GM21529 (cell line): ENCODE measurements at regions not wholly inside any gene's neighbourhood (a gene's known extent, or its start where the extent isn't known, plus 50 kb on each side); places are given as distances from the start of the nearest gene placed in this dataset.

Source experiments
- ATAC-seq: cut with Tn5 transposase; IDR thresholded peaks from one replicate; pipeline ENCODE4 v1.9.1; 2021; ENCODE audit not compliant: unreplicated experiment

GRCh38 chr5:5615569-5615968, 193.1 kb downstream of the ICE1 start:
- ATAC-seq, result no peak

DNA sequence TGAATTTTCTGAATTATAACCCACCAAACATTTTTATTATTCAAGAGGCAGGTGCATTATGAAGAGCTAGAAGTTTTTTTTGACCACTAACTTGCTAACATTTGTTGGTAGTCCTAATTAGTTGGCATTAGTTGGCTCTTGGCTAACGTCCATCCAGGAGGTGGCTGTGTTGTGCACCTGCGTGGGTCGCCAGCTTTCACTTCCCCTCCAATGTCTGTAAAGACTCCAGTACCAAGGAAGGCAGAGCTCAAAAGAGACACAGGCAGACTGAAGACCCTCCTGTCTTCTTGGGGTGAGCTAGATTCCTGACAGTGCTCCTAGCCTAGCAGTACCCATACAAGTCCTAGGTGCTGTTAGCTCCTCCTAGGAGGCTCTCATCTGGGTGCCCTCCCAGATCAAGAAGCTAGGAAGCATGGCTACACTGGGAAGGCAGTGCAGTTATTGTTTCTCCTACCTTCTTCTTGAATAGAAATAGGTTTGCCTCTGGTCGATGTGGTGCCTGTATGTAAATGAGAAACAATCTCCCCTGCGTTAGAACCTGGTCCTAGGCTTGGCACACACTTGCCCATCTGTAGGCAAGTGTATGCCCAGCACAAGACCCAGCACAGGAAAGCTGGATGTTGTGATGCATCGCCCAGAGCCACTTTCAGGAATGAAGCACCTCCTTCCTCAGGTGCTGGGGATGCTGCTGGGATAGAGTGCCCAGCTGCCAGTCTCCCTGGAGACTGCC, 190.9 kb downstream of the ICE1 start:
- ATAC-seq, result peak; percentile 61

DNA sequence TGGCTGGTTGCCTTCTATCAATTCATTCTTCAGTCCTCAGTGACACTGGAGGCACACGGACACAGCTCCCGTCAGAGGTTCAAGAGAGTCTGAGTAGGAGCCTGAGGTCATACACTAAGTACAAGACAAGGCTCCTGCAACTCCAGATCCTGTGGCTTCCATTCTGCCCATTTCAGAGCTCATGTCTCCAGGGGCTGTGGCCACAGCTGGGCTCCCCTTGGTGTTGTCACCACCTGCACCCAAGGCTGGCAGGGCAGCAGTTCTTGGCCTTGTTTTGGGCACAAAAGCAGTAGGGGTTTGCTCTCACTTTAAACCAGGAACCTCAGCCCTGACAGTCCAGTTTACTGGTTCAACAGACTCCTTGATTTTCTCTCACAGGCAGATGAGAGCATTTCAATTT, 189.6 kb downstream of the ICE1 start:
- ATAC-seq, result no peak

DNA sequence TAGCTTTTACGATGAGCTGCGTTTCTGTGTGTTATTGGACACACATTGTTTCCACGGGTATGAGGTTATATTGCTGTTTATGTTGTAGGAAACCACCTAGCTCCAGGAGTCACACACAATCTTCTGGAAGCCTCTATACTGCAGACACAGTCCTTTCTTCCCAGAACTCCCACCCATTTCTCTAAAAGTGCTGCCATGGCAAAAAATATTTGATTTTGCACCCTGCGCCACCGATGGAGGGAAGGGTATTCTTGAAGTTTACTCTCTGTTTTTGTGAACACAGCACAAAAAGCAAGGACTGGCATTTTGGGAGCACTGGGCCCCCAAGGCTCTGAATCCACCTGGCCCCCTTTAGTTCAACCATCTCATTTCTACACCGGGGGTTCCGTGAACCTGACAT, 187.5 kb downstream of the ICE1 start:
- no peak for ATAC-seq

- no peak for ATAC-seq
Measured at GRCh38 chr5:5605170-5605764, 182.8 kb downstream of the ICE1 start.

DNA sequence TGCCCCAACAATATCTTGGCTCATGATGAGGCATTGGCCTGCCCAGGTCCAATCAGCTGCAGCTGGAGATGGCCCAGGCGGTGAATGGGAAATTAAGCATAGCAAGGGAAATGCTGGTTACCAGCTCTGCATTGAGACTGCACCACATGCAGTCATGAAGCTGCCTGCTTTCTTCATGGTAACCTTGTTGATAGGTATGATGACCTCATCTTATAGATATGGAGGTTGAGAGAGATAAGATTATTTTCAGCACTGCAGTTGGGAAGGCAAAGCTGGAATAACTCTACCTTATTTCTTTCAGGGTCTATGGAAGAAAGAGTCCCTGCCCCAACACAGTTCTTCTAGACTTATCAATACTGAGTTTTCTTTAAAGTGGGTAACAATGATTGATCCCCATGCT, 180.1 kb downstream of the ICE1 start:
- no peak for ATAC-seq

GRCh38 chr5:5598547-5599113, 176.2 kb downstream of the ICE1 start:
- ATAC-seq, result no peak

GRCh38 chr5:5593391-5593790, 170.9 kb downstream of the ICE1 start:
- no peak for ATAC-seq

- no peak for ATAC-seq
Measured at GRCh38 chr5:5592541-5592940, 170.1 kb downstream of the ICE1 start.

GRCh38 chr5:5591567-5591966, 169.1 kb downstream of the ICE1 start:
- ATAC-seq, result no peak

DNA sequence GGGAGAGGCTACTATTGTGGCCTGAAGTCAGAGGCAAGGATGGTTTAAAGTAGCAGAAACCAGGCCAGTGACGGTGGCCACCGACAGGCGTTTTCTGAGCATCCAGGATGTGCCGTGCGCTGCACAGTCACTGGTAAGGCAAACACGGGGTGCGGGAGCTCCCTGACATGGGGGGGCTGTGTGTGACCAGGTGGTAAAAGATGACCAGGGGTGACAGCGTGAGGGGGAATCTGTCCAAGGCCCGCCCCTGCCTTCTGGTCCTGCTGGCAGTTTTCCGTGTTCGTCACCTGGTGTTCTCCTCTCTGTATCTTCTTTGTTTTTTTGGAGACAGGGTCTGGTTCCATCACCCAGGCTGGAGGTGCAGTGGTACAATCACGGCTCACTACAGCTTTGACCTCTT, 167.4 kb downstream of the ICE1 start:
- no peak for ATAC-seq

DNA sequence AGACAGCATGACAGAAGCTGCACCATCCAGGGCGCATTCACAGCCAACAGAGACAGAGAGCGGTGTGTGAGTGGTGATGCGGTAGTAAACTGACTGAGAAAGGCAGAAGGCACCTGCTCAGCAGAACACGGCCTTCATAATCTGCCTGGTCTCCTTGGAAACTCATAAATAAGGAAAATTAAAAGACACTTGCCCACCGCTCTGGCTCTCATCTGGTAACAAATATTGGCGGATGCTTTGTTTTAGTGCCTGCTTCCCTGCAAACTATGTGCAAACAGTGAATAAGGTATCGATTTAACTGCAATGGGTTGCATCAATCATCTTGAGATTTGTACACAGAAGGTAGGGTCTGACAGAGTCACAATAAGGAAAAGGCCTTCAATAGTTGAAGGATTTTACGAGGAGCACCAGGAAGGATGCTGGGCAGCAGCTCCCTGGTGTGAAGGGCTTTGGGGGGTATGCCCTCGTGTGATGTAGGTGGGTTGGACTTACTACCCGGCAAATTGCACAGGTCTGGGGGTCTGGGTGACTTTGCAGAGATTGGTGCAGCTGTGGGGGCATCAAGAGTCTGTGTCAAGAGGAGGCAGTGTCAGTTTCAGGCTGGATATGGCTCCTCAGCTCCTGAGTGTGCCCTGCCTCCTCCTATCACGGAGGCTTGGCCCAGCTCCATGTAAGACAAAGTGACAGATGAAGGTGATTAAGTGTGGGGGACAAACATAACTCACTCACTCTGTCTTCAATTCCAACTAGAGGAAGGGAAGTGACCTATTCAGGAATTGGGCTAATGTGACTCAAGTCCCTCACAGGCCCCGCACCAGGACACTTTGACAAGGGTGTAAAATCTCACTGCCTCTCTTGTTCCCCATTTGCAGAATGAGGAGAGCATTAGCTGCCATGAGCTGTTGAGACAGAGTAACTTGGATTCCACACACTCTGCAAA, 166.7 kb downstream of the ICE1 start:
- ATAC-seq, result no peak

DNA sequence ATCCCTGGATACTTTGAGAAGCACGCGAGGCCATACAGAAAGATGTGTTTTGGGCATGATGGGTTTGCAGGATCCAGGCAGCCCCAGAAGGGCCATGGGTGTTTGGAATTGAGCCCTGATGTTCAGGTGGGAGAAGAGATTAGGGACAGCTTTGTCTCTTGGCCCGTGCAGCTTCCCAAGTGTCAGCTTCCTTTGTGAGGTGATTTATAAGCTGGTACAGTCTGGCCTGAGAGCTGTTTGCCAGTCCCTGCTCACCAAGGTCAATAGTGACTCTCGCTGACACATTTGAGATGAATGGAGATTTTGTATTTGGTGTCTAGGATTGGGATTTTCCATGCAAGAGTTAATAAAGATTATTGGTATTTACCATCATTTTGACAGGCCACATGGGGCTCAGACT, 165.9 kb downstream of the ICE1 start:
- ATAC-seq, result no peak

- ATAC-seq, result no peak
Measured at GRCh38 chr5:5587474-5587873, 165.0 kb downstream of the ICE1 start.

GRCh38 chr5:5586721-5587120, 164.2 kb downstream of the ICE1 start:
- ATAC-seq, result no peak

- ATAC-seq, result no peak
Measured at GRCh38 chr5:5585751-5586341, 163.4 kb downstream of the ICE1 start.

- no peak for ATAC-seq
Measured at GRCh38 chr5:5584751-5585150, 162.3 kb downstream of the ICE1 start.

DNA sequence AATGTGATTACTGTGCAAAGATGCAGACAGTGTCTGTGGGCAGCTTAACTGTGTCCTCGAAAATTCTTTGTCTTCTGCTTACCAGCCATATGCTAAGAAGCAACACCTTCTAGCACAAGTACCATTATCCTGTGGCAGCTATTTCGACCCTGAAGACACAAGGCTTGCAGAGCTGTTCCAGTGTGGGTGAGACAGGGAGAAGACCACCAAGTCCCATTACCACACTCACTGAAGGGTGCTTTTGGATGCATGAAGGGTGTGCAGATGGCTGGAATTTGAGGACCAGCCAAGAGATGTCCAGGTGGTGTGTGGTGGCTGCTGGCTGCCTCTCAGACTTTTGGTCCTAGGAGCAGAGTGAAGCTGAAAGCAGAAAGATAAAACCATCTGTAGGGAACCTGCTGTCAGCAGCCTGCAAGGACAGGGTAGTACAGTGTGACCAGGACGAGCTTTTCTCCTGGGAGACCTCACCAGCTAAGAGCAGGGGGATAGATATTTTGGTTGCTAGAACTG, 161.8 kb downstream of the ICE1 start:
- no peak for ATAC-seq

- no peak for ATAC-seq
Measured at GRCh38 chr5:5583832-5584231, 161.4 kb downstream of the ICE1 start.

DNA sequence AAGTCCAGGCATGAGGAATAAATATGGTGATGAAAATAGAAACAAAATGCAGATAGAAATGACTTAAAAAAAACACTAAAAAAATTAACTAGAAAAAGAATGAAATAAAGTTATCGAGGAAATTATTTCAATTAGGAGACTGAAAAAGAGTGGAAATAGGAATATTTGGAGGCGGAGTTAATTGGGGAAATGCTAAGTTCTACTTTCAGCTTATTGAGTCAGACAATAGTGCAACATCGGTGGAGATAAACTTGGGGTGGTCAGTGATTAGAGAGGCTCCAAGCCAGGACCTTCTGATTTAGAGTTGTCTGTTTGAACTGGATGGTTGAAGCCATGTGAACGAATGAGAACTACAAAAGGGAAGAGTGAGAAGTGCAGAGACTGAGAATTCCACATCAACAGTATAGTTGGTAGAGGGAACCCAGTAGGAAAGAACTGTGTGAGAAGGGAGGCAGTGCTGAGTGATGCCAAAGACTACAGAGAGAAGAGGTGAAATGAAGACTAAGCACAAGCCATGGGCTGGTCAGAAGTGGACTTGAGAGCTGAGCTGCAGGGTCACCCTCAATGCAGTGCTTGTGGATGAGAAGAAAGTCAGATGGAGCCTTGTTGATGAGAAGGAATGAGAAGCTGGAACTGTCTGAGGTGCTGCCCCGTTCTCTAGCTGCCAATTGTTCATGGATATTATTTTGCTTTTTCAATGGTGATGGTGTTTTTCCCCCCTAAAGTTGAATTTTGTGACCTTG, 160.7 kb downstream of the ICE1 start:
- ATAC-seq, result no peak
